Glomerular visceral epithelial cell (primary cell): ENCODE measurements at regions not wholly inside any gene's neighbourhood (a gene's known extent, or its start where the extent isn't known, plus 50 kb on each side); places are given as distances from the start of the nearest gene placed in this dataset.
"Not testable (repeated sequence)": the region's sequence is repeated elsewhere in the genome, so short reads cannot be mapped to it uniquely, and the experiment has no call there.

Experiments
- DNase-seq: peaks from one replicate; pipeline ENCODE4 v3.0.0-alpha.2; 2016; ENCODE audit errors: extremely low spot score

DNA sequence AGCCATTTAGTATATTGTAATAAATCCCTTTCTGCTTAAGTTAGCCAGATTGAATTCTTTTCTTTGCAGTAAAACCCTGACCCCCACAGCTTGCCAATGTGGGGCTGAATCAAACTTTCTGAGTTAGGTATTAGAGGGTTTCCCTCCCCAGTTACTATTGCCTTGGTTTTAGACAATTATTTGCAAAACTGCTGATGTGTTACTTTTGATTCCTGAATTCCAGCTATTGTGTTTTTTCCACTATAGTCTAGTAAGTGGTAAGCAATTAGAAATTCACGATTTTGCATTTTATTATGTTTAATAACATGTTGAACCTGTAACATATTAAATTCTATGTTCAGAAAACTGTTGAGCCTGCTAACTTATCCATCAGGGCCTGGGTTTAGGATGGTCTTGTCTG, 391.5 kb downstream of the DLEU7 start:
- no peak for DNase-seq

DNA sequence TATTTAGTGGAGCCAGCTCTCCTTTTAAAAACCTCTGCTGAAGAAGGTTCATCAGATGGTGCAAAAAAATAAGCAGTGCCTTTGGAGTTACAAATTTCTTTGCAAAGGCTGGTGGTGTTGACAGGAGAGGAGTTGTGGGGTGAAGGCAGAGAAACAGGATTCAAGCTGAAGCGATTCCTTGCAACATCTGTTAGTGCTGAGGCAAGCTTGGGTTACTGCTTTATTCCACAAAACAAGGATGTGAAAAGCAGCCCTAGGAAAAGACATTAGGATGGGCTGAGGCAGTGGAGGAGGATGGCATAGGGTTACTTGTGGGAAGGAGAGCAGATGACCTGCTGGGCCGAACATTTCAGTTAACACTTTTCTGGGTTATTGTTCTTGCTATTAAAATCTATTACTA, 390.7 kb downstream of the DLEU7 start:
- no peak for DNase-seq

DNA sequence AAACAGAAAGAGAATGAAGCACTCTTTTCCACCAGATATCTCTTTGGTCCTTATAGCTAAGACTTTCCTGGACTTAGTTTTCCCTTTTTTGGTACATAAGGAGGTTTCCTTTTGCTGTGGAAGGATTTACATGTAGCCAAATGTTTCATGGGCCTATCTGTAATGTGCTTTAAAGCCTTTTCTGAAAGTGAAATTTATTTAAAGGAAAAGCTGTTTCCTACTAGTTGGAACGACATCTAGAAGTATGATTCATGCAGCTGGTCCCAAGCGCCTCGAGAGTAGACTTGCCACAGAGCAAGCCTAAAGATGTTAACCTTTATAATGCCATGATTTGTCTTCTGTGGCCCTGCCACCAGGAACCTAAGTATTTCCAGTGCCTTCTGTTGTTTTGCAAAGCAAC, 390.3 kb downstream of the DLEU7 start:
- DNase-seq: no peak

GRCh38 chr13:50456111-50456510, 387.4 kb downstream of the DLEU7 start:
- DNase-seq: no peak

GRCh38 chr13:50457415-50458393, 385.8 kb downstream of the DLEU7 start:
- peak; percentile 26 for DNase-seq

DNA sequence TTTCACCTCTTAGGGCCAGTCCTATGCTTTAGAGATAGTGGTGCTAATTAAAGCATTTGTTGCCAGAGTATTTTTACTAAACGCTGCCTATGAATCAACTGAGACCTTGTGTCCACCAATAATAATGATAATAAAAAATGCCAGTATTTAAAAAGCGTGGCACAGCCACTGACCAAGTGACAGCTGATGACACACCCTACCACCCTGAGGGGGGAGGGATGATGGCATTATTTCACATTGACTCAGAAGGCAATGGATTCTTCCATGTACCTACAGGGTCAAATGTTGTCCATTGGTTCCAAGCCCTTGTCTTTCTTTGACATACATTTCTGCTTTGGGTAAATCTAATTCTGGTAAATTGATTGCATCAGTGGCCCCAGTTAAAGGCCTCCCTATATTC, 384.4 kb downstream of the DLEU7 start:
- DNase-seq: no peak

- DNase-seq: no peak
Observed at GRCh38 chr13:50459658-50460057, 383.8 kb downstream of the DLEU7 start.

GRCh38 chr13:50460358-50460757, 383.1 kb downstream of the DLEU7 start:
- DNase-seq: no peak

- DNase-seq: no peak
Observed at GRCh38 chr13:50461189-50461588, 382.3 kb downstream of the DLEU7 start.

- DNase-seq: no peak
Observed at GRCh38 chr13:50463719-50464118, 379.8 kb downstream of the DLEU7 start.

DNA sequence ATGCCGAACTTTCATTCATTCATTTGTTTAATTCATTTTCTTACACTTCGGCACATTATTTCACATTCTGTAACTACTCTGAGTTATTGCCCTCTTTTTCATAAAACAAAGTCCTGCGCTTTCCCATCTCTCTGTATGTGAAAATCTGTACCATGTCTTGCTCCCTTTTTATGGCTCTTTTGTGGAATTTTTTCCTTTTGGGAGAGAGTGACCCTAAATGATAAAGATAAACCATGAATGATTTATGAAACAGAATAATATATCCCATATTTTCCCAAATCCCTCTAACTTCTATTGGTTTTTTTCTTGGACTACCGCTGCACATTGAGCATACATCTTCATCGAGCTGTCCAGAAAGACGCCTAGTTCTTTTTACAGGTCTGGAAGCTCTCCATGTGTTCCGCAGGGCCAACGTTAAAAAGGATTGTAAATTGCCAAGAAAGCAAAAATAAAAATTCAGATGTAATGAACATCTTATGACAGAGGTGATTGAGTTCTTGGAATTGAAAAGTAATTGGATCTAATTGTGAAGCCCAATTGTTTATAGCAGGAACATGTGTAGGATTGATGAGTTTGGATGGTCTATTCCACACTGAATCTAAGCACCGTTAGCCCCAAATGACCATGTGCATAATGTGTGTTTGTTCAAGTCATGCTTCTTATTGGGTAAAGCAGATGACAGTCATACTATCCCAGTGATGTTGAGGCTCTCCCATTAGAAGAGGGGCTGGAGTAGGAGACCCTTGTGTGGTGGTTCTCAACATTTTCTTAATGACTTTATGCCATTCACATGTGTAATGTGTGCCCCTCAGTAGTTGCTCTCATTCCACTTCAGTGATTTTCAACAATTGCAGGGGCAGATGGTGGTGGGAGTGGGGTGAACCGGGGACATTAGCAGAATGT, 378.9 kb downstream of the DLEU7 start:
- DNase-seq: no peak

DNA sequence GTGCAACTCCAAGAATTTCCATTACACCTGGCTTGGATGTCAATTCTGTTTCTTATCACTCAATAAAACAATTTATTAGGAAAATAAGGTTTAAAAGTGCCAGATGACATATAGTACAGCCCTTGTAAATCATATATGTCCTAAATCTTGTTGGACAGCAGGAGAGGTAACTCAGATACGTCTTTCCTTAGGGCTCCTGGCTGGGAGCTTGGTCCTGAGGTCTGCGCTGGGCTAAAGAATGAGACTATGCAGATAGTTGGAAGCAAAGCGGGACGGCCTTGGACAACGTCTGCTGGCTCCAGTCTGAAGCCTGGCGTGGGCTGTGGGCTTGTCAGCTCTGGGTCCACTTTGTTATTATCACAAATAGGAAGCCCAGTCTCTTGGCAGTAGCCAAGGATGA, 377.0 kb downstream of the DLEU7 start:
- no peak for DNase-seq

- no peak for DNase-seq
Observed at GRCh38 chr13:50467156-50468110, 376.1 kb downstream of the DLEU7 start.

DNA sequence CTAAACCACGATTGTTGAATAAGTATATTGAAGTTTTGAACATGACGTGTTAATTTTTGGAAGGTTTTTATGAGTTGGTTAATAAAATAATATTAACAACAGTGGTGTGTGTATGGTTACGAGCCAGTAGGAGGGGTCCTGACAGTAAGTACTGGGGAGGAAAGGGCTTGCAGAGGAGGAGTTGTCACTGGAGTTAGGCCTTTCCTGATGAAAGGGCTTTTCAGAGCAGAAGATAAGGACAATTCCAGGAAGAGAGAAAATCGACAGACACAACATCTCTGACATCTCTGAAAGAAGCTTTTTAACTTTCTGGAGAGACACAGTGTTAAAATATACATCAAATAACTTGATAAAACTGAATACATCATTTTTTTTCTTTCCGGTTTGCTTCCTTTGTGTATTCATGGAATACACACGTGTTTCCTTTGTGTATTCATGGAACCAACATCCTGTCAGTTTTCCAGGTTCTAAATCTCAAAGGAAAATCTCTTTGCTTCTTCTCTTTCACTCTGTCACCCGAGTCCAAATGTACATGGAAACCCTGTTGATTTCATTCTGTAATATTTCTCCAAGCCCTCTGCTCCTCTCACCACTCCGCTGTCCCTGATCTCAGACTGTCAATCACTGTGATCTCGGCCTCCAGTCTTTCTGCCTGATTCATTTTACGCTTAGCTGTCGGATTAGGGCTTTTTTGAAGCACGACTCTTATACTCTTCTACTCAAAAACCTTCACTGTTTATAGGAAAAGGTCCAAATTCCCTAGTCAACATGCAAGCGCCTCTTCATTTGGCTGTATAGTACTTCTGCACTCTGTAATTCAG, 374.4 kb downstream of the DLEU7 start:
- DNase-seq: no peak

GRCh38 chr13:50473050-50473449, 370.4 kb downstream of the DLEU7 start:
- not testable (repeated sequence) for DNase-seq

DNA sequence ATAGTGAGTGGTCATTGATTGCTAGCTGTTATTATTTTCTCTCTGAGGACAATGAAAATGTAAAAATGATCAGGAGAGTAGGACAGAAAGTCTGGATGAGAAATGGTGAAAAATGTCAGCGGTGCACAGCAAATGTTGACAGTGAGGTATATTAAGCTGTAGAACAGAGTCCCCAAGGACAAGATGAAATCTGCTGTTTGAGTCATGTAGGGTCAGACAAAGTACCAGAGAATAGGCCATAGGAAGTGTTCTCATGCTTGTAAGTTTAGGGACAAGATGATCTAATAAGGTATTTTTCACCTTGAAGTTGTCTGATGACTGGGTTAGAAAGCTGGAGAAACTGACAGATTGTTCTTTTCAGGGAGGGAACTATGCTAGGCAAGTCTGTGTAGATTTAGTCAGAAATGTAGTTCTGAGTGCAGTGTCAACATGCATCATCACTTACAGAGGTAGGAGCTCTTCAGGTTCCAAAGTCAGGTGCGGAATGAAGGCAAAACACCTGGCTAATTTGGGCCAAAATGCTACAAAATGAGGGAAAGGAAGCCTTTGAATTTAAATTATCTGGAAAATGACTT, 369.3 kb downstream of the DLEU7 start:
- DNase-seq: no peak

- no peak for DNase-seq
Observed at GRCh38 chr13:50476577-50477285, 366.8 kb downstream of the DLEU7 start.

DNA sequence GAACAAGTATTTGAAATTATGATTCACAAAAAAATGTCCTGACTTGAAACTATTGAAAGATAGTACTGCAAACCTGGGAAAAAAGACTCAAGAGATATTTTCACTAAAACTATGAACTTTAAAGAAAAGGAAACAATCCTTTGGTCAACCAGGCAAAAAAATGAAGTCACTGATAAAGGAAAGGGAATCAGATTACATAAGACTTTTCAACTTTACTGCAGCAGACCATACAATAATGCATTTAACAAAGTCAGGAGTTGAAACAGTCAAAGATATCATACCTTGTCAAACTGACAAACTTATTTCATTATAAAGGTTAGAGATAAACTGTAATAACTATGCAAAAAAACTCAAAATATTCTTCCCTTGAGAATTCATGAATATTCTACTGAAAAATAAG, 361.6 kb downstream of the DLEU7 start:
- DNase-seq: no peak

DNA sequence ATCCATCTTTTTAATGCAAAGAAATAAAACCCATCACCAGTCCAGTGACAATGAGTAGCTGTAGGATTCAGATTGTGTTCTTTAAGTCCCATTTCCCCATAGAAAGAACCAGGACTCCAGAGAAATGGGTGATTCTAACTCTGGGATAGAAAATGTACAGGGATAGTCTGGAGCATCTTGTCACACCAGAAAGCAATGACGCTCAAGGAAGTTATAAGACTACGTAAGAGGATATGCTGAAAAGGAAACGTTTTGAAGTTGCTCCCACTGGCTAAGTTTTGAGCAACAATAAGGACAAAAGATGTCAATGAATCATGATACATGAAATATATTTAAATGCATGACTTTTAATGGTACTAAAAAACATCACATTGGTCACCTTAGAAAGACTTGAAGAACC, 360.1 kb downstream of the DLEU7 start:
- no peak for DNase-seq
